K562 (cell line): ENCODE measurements at regions not wholly inside any gene's neighbourhood (a gene's known extent, or its start where the extent isn't known, plus 50 kb on each side); places are given as distances from the start of the nearest gene placed in this dataset.

ENCODE experiments used
- CBFB ChIP-seq: sonication (generic); formaldehyde crosslinking; IDR thresholded peaks from 2 replicates; pipeline ENCODE4 v1.4.0; 2020; ENCODE audit warnings: mild to moderate bottlenecking, missing genetic modification reagents
- CBX3 ChIP-seq, 2 experiments: IDR thresholded peaks; 1 replicate in 1 of 2; 2 replicates in 1 of 2; pipeline ENCODE4 v1.6.1; 2012; ENCODE audit warnings: inconsistent platforms in 2 of 2, low read length in 2 of 2, borderline replicate concordance in 1 of 2, control low read depth in 1 of 2
- HDAC6 ChIP-seq: IDR thresholded peaks from 2 replicates; pipeline ENCODE4 v1.6.1; 2012; ENCODE audit warnings: low read depth, mild to moderate bottlenecking, control low read depth, inconsistent platforms, low read length, moderate library complexity
- HINFP ChIP-seq: fragments of 450-650 bp; conservative IDR thresholded peaks from 2 replicates; pipeline ENCODE4 v1.6.1; 2016; ENCODE audit warnings: missing genetic modification characterization, low read depth, mild to moderate bottlenecking, control low read depth, missing compliant biosample characterization
- NFIC ChIP-seq: fragments of 450-650 bp; IDR thresholded peaks from 2 replicates; pipeline ENCODE4 v1.6.1; 2017; ENCODE audit warnings: mild to moderate bottlenecking, inconsistent platforms
- ZBTB17 ChIP-seq: fragments of 450-650 bp; formaldehyde crosslinking; IDR thresholded peaks from 2 replicates; pipeline ENCODE4 v1.4.0; 2020; ENCODE audit warnings: mild to moderate bottlenecking
- TF ChIP-seq, protein P1 (sequence below): sonication (generic); formaldehyde crosslinking; IDR thresholded peaks from 2 replicates; pipeline ENCODE4 v1.9.0; 2022; ENCODE audit warnings: mild to moderate bottlenecking, missing genetic modification reagents
- TF ChIP-seq, protein P2 (sequence below): fragments of 450-650 bp; IDR thresholded peaks from 2 replicates; pipeline ENCODE4 v1.6.1; 2017; ENCODE audit warnings: antibody characterized with exemption, mild to moderate bottlenecking
- TF ChIP-seq, protein P3 (sequence below), 3 experiments: fragments of 200-800 bp in 1 of 3; fragments of 250-450 bp in 1 of 3; fragments of 450-650 bp in 1 of 3; sonication (Bioruptor Pico) in 1 of 3; sonication (Bioruptor generic) in 1 of 3; formaldehyde crosslinking in 1 of 3; IDR thresholded peaks; 2 replicates each; pipeline versions ENCODE4 v1.6.1 to v1.8.0; 2016 to 2022; ENCODE audit warnings: mild to moderate bottlenecking in 2 of 3, missing genetic modification characterization in 2 of 3, missing compliant biosample characterization in 1 of 3, moderate library complexity in 1 of 3
- TF ChIP-seq, protein P4 (sequence below): IDR thresholded peaks from 2 replicates; pipeline ENCODE4 v1.6.1; 2011; ENCODE audit not compliant: insufficient read length; ENCODE audit errors: extremely low read depth
- TF ChIP-seq, protein P5 (sequence below): fragments of 450-650 bp; formaldehyde crosslinking; IDR thresholded peaks from 2 replicates; pipeline ENCODE4 v1.4.0; 2022; ENCODE audit warnings: missing genetic modification characterization

GRCh38 chr5:171712616-171713015 lies 73.0 kb upstream of the SMIM23 start:
- no peak for TF ChIP-seq HINFP (tag)
- TF ChIP-seq, protein P1, sequence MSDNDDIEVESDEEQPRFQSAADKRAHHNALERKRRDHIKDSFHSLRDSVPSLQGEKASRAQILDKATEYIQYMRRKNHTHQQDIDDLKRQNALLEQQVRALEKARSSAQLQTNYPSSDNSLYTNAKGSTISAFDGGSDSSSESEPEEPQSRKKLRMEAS (CRISPR knock-in tag): no peak
- no peak for TF ChIP-seq HDAC6
- TF ChIP-seq NFIC: no peak
- TF ChIP-seq, protein P2, sequence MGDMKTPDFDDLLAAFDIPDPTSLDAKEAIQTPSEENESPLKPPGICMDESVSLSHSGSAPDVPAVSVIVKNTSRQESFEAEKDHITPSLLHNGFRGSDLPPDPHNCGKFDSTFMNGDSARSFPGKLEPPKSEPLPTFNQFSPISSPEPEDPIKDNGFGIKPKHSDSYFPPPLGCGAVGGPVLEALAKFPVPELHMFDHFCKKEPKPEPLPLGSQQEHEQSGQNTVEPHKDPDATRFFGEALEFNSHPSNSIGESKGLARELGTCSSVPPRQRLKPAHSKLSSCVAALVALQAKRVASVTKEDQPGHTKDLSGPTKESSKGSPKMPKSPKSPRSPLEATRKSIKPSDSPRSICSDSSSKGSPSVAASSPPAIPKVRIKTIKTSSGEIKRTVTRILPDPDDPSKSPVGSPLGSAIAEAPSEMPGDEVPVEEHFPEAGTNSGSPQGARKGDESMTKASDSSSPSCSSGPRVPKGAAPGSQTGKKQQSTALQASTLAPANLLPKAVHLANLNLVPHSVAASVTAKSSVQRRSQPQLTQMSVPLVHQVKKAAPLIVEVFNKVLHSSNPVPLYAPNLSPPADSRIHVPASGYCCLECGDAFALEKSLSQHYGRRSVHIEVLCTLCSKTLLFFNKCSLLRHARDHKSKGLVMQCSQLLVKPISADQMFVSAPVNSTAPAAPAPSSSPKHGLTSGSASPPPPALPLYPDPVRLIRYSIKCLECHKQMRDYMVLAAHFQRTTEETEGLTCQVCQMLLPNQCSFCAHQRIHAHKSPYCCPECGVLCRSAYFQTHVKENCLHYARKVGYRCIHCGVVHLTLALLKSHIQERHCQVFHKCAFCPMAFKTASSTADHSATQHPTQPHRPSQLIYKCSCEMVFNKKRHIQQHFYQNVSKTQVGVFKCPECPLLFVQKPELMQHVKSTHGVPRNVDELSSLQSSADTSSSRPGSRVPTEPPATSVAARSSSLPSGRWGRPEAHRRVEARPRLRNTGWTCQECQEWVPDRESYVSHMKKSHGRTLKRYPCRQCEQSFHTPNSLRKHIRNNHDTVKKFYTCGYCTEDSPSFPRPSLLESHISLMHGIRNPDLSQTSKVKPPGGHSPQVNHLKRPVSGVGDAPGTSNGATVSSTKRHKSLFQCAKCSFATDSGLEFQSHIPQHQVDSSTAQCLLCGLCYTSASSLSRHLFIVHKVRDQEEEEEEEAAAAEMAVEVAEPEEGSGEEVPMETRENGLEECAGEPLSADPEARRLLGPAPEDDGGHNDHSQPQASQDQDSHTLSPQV: no peak
- TF ChIP-seq, protein P3, sequence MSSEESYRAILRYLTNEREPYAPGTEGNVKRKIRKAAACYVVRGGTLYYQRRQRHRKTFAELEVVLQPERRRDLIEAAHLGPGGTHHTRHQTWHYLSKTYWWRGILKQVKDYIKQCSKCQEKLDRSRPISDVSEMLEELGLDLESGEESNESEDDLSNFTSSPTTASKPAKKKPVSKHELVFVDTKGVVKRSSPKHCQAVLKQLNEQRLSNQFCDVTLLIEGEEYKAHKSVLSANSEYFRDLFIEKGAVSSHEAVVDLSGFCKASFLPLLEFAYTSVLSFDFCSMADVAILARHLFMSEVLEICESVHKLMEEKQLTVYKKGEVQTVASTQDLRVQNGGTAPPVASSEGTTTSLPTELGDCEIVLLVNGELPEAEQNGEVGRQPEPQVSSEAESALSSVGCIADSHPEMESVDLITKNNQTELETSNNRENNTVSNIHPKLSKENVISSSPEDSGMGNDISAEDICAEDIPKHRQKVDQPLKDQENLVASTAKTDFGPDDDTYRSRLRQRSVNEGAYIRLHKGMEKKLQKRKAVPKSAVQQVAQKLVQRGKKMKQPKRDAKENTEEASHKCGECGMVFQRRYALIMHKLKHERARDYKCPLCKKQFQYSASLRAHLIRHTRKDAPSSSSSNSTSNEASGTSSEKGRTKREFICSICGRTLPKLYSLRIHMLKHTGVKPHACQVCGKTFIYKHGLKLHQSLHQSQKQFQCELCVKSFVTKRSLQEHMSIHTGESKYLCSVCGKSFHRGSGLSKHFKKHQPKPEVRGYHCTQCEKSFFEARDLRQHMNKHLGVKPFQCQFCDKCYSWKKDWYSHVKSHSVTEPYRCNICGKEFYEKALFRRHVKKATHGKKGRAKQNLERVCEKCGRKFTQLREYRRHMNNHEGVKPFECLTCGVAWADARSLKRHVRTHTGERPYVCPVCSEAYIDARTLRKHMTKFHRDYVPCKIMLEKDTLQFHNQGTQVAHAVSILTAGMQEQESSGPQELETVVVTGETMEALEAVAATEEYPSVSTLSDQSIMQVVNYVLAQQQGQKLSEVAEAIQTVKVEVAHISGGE (CRISPR knock-in tag; IDR thresholded peaks at IDR 0.05): no peak
- TF ChIP-seq, protein P4, sequence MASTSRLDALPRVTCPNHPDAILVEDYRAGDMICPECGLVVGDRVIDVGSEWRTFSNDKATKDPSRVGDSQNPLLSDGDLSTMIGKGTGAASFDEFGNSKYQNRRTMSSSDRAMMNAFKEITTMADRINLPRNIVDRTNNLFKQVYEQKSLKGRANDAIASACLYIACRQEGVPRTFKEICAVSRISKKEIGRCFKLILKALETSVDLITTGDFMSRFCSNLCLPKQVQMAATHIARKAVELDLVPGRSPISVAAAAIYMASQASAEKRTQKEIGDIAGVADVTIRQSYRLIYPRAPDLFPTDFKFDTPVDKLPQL: no peak
- no peak for TF ChIP-seq CBX3 (IDR thresholded peaks at IDR 0.05; ENCODE audit: borderline replicate concordance in 1 of 2, low read length in 2 of 2)
- TF ChIP-seq ZBTB17 (CRISPR knock-in tag): no peak
- no peak for TF ChIP-seq CBFB (CRISPR knock-in tag)
- TF ChIP-seq, protein P5, sequence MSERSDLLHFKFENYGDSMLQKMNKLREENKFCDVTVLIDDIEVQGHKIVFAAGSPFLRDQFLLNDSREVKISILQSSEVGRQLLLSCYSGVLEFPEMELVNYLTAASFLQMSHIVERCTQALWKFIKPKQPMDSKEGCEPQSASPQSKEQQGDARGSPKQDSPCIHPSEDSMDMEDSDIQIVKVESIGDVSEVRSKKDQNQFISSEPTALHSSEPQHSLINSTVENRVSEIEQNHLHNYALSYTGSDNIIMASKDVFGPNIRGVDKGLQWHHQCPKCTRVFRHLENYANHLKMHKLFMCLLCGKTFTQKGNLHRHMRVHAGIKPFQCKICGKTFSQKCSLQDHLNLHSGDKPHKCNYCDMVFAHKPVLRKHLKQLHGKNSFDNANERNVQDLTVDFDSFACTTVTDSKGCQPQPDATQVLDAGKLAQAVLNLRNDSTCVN (CRISPR knock-in tag): no peak
